K562 (cell line): ENCODE measurements at regions not wholly inside any gene's neighbourhood (a gene's known extent, or its start where the extent isn't known, plus 50 kb on each side); places are given as distances from the start of the nearest gene placed in this dataset.

Experiments
- ATAC-seq: fragments of 200-7000 bp; cut with Tn5 transposase; 3 replicates; pipeline ENCODE4 v1.9.1; 2020; ENCODE audit warnings: moderate library complexity
- BruUV-seq: library from RNA; stranded (reverse); fragments of 400-500 nt; replicated peaks from 2 replicates; lab custom pipeline; 2021; lab: Mats Ljungman, UMichigan
- CTCF ChIA-PET: fragments of 300-600 bp; formaldehyde crosslinking; extraction: SDS; loops from one replicate; lab custom pipeline; 2021; ENCODE audit warnings: low intra/inter-chr PET ratio; lab: Yijun Ruan, JAX
- POLR2A ChIA-PET: fragments of 300-600, 350-650 bp; sonication (Branson Sonifier 250); formaldehyde crosslinking; extraction: SDS; loops from one replicate; lab custom pipeline; 2021; ENCODE audit warnings: antibody characterized with exemption, inconsistent platforms; lab: Yijun Ruan, JAX
- DNase-seq, 4 experiments: peaks; one replicate each; pipeline versions ENCODE4 v3.0.0 to v3.0.0-alpha.2; 2011 to 2018; ENCODE audit warnings: low spot score in 3 of 4, mixed read lengths in 3 of 4; ENCODE audit errors: extremely low read depth in 1 of 4
- FAIRE-seq: peaks from 2 replicates; lab custom pipeline; 2011; peaks lifted over from hg19 to GRCh38; lab: Jason Lieb, UNC
- H2AFZ ChIP-seq: 2 replicates; pipeline ENCODE4 v1.6.0; 2011; ENCODE audit warnings: low read depth, low read length, control low read depth, inconsistent platforms
- H3K27ac ChIP-seq: fragments of 200-600 bp; 3 replicates; pipeline ENCODE4 v1.8.0; 2011; ENCODE audit warnings: low read depth, mild to moderate bottlenecking, control low read depth, inconsistent platforms, low read length, moderate library complexity, mixed read lengths; ENCODE audit errors: extremely low read depth
- H3K27me3 ChIP-seq, 2 experiments: fragments of 300-600 bp in 1 of 2; 2 replicates in 1 of 2; 3 replicates in 1 of 2; pipeline versions ENCODE4 v1.6.0 to v1.8.0; 2011; ENCODE audit warnings: inconsistent platforms in 2 of 2, low read length in 2 of 2, mild to moderate bottlenecking in 1 of 2, mixed read lengths in 1 of 2, moderate library complexity in 1 of 2; ENCODE audit not compliant: control insufficient read depth in 2 of 2, insufficient read depth in 2 of 2
- H3K36me3 ChIP-seq: fragments of 300-600 bp; 3 replicates; pipeline ENCODE4 v1.8.0; 2011; ENCODE audit warnings: mild to moderate bottlenecking, low read length, inconsistent platforms; ENCODE audit not compliant: control insufficient read depth, insufficient read depth
- H3K4me1 ChIP-seq, 2 experiments: fragments of 200-600 bp in 1 of 2; replicated peaks in 1 of 2; 2 replicates in 1 of 2; 3 replicates in 1 of 2; pipeline versions ENCODE4 v1.5.1 to v1.8.0; 2011; ENCODE audit warnings: inconsistent platforms in 2 of 2, low read length in 2 of 2, mild to moderate bottlenecking in 1 of 2, mixed read lengths in 1 of 2, moderate library complexity in 1 of 2; ENCODE audit not compliant: control insufficient read depth in 2 of 2, insufficient read depth in 2 of 2
- H3K4me2 ChIP-seq: 2 replicates; pipeline ENCODE4 v1.6.1; 2011; ENCODE audit warnings: low read length, control low read depth, inconsistent platforms, mixed read lengths; ENCODE audit not compliant: insufficient read depth
- H3K4me3 ChIP-seq: fragments of 200-600 bp; sonication (generic), shearing (Covaris generic); 2 replicates; pipeline ENCODE4 v1.5.1; 2016; ENCODE audit warnings: control low read depth, inconsistent platforms
- H3K79me2 ChIP-seq: fragments of 200-600 bp; 3 replicates; pipeline ENCODE4 v1.8.0; 2011; ENCODE audit warnings: low read length, inconsistent platforms; ENCODE audit not compliant: control insufficient read depth, insufficient read depth
- H3K9ac ChIP-seq, 2 experiments: 2 replicates each; pipeline versions ENCODE4 v1.6.0 to v1.6.1; 2011; ENCODE audit warnings: low read depth in 2 of 2, low read length in 2 of 2, control low read depth in 1 of 2, inconsistent platforms in 1 of 2, mild to moderate bottlenecking in 1 of 2, mixed read lengths in 1 of 2; ENCODE audit not compliant: insufficient read depth in 1 of 2
- H3K9me1 ChIP-seq: one replicate; pipeline ENCODE4 v1.6.0; 2011; ENCODE audit warnings: inconsistent platforms, mild to moderate bottlenecking, low read length, moderate library complexity; ENCODE audit not compliant: control insufficient read depth, insufficient read depth
- H3K9me3 ChIP-seq: replicated peaks from 2 replicates; pipeline ENCODE4 v1.5.1; 2011; ENCODE audit warnings: low read depth, low read length, inconsistent platforms; ENCODE audit not compliant: control insufficient read depth, insufficient read depth
- H4K20me1 ChIP-seq: replicated peaks from 2 replicates; pipeline ENCODE4 v1.6.1; 2011; ENCODE audit warnings: low read length, inconsistent platforms, mixed read lengths; ENCODE audit not compliant: control insufficient read depth, insufficient read depth
- BDP1 ChIP-seq: IDR thresholded peaks from 3 replicates; pipeline ENCODE4 v1.6.1; 2011; ENCODE audit not compliant: insufficient read length, insufficient read depth
- NR3C1 ChIP-seq: sonication (generic); formaldehyde crosslinking; IDR thresholded peaks from 2 replicates; pipeline ENCODE4 v1.8.1; 2022; ENCODE audit warnings: missing genetic modification reagents
- PHF21A ChIP-seq: fragments of 450-650 bp; IDR thresholded peaks from 2 replicates; pipeline ENCODE4 v1.6.1; 2017; ENCODE audit warnings: low read depth, borderline replicate concordance
- XRCC4 ChIP-seq: IDR thresholded peaks from one replicate; pipeline ENCODE4 v1.6.1; 2011; ENCODE audit not compliant: insufficient read depth, insufficient read length; ENCODE audit errors: extremely low read depth
- ZNF507 ChIP-seq: conservative IDR thresholded peaks from 2 replicates; pipeline ENCODE4 v1.6.1; 2017; ENCODE audit warnings: missing genetic modification characterization, missing compliant biosample characterization
- WGBS: fragments of 100-300 bp; shearing (Covaris generic); methylation state at CpG from one replicate; pipeline ENCODE4 v1.1.6; 2016; ENCODE audit warnings: low coverage, mixed read lengths; ENCODE audit not compliant: insufficient coverage; ENCODE audit errors: missing lambda C conversion rate; 5-methylcytosine and 5-hydroxymethylcytosine counted together
- in situ Hi-C: fragments of 300-500 bp; cut with MboI; formaldehyde crosslinking; loops from 4 replicates; pipeline ENCODE4 v1.15.0; 2018; ENCODE audit warnings: inconsistent platforms, mixed read lengths
- intact Hi-C: fragments of 100-400 bp; cut with micrococcal nuclease; formaldehyde crosslinking; loops from 2 replicates; pipeline ENCODE4 v1.14.2; 2022
- TF ChIP-seq, protein P1 (sequence below): sonication (generic); formaldehyde crosslinking; IDR thresholded peaks from 2 replicates; pipeline ENCODE4 v1.9.0; 2022; ENCODE audit warnings: mild to moderate bottlenecking, missing genetic modification reagents
- TF ChIP-seq, protein P2 (sequence below), 2 experiments: fragments of 450-650 bp; IDR thresholded peaks; 2 replicates each; pipeline ENCODE4 v1.6.1; 2016

DNA sequence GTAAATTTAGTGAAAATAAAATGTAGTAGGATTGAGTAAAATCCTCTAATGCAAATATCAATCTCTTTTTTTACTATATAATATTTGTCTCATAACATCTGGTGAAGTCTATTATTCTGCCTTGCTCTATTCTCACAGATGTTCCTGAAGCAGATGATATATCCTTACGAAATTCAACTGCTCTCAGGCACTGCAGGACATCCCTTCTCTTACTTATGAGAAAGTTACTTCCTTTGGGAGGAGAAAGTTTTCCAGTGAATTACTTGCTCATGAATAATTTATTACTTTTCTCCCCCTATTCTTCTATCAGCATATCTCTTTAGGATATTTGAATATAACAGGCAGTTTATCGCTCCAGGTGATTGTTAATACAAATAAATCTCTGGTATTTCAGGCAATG is 75.6 kb upstream of the AGA start:
- intact Hi-C loops = no loop called here
- no peak for FAIRE-seq
- no peak overlapping the region for H3K27ac ChIP-seq
- no peak overlapping the region for H2AFZ ChIP-seq
- no TSS peak for BruUV-seq
- in situ Hi-C loops = no loop called here
- no peak overlapping the region for H3K9ac ChIP-seq
- H3K4me1 ChIP-seq = no peaks in the 10 kb centered on the region
- H4K20me1 ChIP-seq = no peaks in the 10 kb centered on the region
- H3K79me2 ChIP-seq = no peaks in the 10 kb centered on the region
- TF ChIP-seq, protein P1, sequence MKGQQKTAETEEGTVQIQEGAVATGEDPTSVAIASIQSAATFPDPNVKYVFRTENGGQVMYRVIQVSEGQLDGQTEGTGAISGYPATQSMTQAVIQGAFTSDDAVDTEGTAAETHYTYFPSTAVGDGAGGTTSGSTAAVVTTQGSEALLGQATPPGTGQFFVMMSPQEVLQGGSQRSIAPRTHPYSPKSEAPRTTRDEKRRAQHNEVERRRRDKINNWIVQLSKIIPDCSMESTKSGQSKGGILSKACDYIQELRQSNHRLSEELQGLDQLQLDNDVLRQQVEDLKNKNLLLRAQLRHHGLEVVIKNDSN (CRISPR knock-in tag) = no peak
- TF ChIP-seq, protein P2, sequence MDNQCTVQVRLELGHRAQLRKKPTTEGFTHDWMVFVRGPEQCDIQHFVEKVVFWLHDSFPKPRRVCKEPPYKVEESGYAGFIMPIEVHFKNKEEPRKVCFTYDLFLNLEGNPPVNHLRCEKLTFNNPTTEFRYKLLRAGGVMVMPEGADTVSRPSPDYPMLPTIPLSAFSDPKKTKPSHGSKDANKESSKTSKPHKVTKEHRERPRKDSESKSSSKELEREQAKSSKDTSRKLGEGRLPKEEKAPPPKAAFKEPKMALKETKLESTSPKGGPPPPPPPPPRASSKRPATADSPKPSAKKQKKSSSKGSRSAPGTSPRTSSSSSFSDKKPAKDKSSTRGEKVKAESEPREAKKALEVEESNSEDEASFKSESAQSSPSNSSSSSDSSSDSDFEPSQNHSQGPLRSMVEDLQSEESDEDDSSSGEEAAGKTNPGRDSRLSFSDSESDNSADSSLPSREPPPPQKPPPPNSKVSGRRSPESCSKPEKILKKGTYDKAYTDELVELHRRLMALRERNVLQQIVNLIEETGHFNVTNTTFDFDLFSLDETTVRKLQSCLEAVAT (IDR thresholded peaks at IDR 0.05) = no peak
- no peak for TF ChIP-seq BDP1
- no peak for TF ChIP-seq ZNF507 (tag)
- no peak for TF ChIP-seq XRCC4
- no peak for TF ChIP-seq NR3C1
- TF ChIP-seq PHF21A = no peak
- TF ChIP-seq, all 486 proteins: peak for 0
- Histone ChIP-seq H3K9me3 (no peaks in the 10 kb centered on the region; the same call in 1 of the 2 replicates), H3K4me2 (no peak overlapping the region), H3K9me1 (no peaks in the 10 kb centered on the region), H3K4me3 (no peak overlapping the region), H3K27me3 (no peaks in the 10 kb centered on the region), H3K36me3 (no peaks in the 10 kb centered on the region)
- ChIA-PET POLR2A (no interaction called here), CTCF (no interaction called here)
- 6% methylated on average over 2 of the region's 2 CpGs for WGBS
- ATAC-seq (no peak), DNase-seq (no peak)
